ENCODE measurements at regions not wholly inside any gene's neighbourhood (a gene's known extent, or its start where the extent isn't known, plus 50 kb on each side); places are given as distances from the start of the nearest gene placed in this dataset.

DNA sequence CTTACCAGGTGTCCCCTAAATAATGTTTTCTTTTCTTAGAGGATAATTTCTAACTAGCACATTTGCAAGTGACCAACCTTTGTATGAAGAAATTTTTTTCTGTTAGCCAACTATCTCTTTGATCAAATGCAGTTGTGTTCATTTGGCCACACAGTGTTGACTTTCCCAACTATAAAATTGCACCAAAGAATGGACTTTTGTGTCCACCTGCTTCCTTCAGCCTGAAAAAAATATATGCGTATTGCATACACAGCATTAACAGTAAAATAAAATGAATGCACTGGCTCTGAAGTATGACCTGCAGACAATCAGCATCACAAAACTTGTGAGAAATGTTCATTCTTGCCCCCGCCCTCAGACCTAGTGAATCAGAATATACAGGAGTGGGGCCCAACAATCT lies 342.0 kb downstream of the SEC23A start:
- DNase-seq = no peak

DNA sequence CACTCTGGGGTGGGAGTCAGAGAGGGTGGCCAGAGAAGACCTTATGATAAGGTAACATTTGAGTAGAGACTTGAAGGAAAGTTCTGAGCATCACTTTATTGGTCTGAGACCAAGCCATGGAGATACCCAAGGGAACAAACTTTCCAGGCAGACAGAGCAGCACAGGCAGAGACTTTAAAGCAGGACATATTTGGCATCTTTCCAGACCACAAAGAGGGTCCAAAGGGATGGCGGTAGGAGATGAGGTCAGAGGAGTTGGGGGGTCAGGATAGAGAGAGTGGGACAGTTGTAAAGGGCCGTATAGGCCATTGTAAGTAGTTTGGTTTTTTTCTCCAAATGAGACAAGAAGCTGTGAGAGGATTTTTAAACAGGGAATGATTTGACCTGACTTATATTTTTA lies 344.4 kb downstream of the SEC23A start:
- no peak for DNase-seq

DNA sequence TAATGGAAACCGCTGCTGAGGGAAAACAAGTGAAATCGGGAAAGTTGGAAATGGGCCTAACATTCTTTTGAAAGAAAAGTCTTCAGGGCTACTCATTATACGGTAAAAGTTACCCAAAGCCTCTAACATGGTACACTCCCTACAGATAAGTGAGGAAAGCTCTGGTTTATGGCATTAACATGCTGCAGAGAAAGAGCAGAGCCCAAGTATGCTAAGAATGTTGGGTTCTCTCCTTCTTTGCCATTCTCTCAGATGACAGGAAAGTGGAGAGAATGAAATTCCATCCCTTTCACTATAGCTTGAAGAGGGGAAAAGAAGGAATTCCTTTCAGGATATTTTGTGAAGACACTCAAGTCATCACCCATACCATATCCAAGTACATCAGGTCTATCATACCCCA lies 348.0 kb downstream of the SEC23A start:
- no peak for DNase-seq

- no peak for DNase-seq
Measured at GRCh38 chr14:38752750-38753149, 350.3 kb downstream of the SEC23A start.

DNA sequence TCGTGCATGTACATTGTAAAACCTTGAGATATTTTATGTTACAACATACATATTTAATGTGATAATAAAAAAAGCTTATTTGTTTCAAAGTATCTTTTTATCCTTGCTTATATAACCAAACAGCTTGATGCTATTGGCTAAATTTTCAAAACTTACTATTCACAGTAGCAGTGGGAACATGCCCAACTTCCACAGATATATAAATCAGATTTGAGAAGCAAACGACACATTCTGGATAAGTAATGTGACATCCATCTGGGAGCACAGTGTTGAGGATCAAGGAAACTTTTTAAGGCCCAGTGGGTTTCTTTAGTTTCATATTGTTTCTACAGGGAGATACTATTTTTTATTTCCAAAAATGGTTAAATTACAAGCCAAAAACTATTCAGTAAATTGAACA lies 350.7 kb downstream of the SEC23A start:
- no peak for DNase-seq

GRCh38 chr14:38751459-38751858 lies 351.6 kb downstream of the SEC23A start:
- no peak for DNase-seq

GRCh38 chr14:38749936-38750335 lies 353.1 kb downstream of the SEC23A start:
- no peak for DNase-seq

DNA sequence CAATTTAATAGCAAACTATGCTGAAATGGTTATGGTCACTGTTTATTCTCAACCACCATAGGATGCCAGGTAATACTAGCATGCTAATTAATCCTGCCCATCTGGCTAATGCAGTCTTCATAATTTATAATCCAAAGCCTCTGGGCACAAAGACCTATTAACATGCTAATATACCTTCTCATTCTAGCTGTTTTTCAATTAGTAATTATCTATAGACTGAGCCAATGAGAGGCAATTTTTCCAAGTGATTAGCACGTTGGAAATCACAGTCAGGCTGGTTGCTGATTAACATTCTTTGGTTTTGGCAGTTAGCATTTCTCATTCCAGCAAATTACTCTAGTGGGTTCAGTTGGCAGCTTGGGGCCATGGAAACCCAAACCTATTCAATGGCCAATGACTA lies 357.2 kb downstream of the SEC23A start:
- no peak for DNase-seq

DNA sequence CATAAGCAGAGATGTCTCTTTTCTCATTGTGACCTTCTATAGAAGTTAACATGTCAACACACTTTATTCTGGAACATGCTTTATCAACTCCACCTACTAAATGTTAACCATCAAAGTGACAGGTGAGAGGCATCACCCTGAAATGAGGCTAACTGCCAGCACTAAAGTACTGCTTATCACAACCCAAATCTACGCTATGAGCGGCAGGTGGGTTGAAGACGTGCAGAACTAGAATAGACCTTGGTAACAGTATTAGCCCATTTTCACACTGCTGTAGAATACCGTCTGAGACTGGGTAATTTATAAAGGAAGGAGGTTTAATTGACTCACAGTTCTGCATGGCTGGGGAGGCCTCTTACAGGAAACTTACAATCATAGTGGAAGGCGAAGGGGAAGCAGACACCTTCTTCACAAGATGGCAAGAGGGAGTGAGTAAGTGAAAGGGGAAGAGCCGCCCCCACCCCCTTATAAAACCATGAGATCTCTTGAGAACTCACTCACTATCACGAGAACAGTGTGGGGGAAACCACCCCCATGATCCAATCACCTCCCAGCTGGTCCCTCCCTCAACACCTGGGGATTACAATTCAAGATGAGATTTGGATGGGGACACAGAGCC lies 359.0 kb downstream of the SEC23A start:
- no peak for DNase-seq

- no peak for DNase-seq
Measured at GRCh38 chr14:38737686-38738407, 365.2 kb downstream of the SEC23A start.

DNA sequence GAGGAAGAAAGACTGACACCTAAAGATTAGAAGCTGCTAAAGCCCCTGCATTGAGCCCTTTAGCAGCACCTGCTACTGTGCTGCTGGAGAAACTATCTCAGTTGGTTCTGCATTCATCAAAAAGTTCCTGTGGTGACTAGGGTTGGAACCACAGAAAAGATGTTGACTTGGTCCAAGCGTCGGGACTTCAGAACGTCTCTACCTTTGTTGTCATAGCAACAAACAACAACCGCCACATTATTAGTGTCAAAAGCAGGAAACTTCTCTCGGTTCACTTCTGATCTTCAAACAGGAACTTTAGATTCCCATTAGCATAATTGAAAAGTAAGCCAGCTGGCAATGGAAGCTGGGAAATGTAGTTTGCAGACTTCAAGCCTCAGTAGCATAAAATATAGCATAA lies 368.0 kb downstream of the SEC23A start:
- DNase-seq = no peak

- no peak for DNase-seq
Measured at GRCh38 chr14:38731962-38732361, 371.1 kb downstream of the SEC23A start.

- DNase-seq = no peak
Measured at GRCh38 chr14:38730420-38730819, 372.6 kb downstream of the SEC23A start.

- DNase-seq = no peak
Measured at GRCh38 chr14:38727731-38728130, 375.3 kb downstream of the SEC23A start.

DNA sequence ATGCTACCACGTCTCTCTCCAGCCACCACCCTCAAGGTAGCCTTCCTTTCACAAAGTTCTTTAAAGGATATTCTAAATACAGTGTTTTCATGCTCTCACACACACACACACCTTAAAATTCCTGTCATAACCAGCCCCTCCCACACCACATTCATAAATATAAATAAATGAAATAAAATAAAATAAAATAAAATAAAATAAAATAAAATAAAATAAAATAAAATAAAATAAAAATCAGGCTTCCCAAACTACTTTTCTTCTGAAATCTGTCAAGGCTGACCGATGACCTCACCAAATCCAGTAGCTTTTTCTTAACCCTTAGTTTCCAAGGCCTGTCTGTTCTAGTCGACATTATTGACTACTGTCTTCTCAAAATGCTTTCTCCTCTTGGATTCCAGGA lies 378.4 kb downstream of the SEC23A start:
- DNase-seq = no peak

GRCh38 chr14:38723959-38724358 lies 379.1 kb downstream of the SEC23A start:
- no peak for DNase-seq

DNA sequence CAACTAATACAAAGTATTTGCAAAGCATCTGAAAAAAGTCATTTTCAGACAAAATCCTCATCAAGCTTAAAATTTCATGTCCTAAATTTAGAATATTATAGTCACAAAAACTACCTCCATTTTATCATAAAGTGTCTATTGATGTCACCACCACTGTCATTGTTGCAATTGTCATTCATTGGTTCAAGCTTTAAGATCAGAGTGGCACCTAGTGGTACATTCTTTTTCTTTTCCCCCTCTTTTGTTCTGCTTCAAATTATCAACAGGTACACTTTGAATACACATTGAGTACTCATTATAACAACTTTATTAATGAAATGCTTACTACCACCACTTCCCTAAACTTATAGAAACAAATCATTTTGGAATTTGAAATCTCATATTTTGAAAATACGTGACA lies 379.8 kb downstream of the SEC23A start:
- DNase-seq = no peak

- DNase-seq = peak; percentile 70
Measured at GRCh38 chr14:38721822-38722431, 381.1 kb downstream of the SEC23A start.

DNA sequence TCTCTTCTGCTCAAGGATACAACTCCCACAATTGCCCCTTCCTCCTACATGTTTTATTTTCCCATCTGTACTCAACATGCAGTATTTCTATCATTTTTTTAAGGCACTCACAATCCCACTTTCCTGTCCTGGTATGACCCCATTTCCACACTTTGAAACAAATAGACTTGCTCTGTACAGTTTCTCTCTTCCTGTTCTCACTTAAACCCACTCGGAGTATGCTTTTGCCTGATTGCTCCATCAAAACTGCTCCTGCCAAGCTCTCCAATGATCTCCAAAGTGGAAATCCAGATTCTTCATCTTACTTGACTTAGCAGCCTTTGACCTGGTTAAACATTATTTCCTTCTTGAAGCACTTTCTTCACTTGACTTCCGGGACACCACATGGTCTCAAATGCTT lies 384.5 kb downstream of the SEC23A start:
- DNase-seq = no peak

- no peak for DNase-seq
Measured at GRCh38 chr14:38716926-38717325, 386.1 kb downstream of the SEC23A start.

GRCh38 chr14:38710881-38711280 lies 392.2 kb downstream of the SEC23A start:
- DNase-seq = no peak

DNA sequence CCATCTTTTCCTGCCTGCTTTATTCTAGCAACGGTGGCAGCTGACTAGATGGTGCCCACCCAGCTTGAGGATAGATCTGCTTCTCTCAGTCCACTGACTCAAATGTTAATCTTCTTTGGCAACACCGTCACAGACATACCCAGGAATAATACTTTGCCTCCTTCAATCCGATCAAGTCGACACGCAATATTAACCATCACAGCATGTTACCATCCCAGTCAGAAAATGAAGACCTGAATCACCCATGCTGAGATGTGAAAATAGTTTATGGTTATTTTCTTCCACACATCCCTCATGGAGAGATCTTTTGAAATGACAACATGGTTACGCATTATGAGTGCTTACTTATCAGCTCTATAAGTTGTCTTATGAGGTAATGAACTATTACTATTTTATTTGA lies 392.8 kb downstream of the SEC23A start:
- DNase-seq = no peak

- DNase-seq = no peak
Measured at GRCh38 chr14:38705220-38705619, 397.8 kb downstream of the SEC23A start.

- DNase-seq = no peak
Measured at GRCh38 chr14:38704220-38704619, 398.8 kb downstream of the SEC23A start.

- DNase-seq = no peak
Measured at GRCh38 chr14:38696925-38697324, 406.1 kb downstream of the SEC23A start.
